Activated CD4-positive, alpha-beta T cell treated with anti-CD3 and anti-CD28 coated beads, Interleukin-2, amount 10 ng/mL, durations not matched to agents 24 days and 14 days (primary cell): ENCODE measurements at regions not wholly inside any gene's neighbourhood (a gene's known extent, or its start where the extent isn't known, plus 50 kb on each side); places are given as distances from the start of the nearest gene placed in this dataset.

Experiments
- DNase-seq: peaks from one replicate; pipeline ENCODE4 v3.0.0; 2022
- H3K27ac Mint-ChIP-seq: one replicate; pipeline ENCODE4 v1.8.0; 2022; ENCODE audit warnings: mild to moderate bottlenecking, mixed read lengths
- H3K27me3 Mint-ChIP-seq: one replicate; pipeline ENCODE4 v1.8.0; 2022; ENCODE audit warnings: mixed read lengths
- H3K36me3 Mint-ChIP-seq: one replicate; pipeline ENCODE4 v1.8.0; 2022; ENCODE audit warnings: low read depth, mild to moderate bottlenecking, mixed read lengths
- H3K4me1 Mint-ChIP-seq: one replicate; pipeline ENCODE4 v1.8.0; 2021; ENCODE audit warnings: mixed read lengths
- H3K4me3 Mint-ChIP-seq: one replicate; pipeline ENCODE4 v1.8.0; 2022; ENCODE audit warnings: mild to moderate bottlenecking, moderate library complexity, mixed read lengths
- H3K9me3 Mint-ChIP-seq: one replicate; pipeline ENCODE4 v1.8.0; 2021; ENCODE audit warnings: mixed read lengths
- intact Hi-C: fragments of 100-400 bp; cut with micrococcal nuclease; formaldehyde crosslinking; loops from one replicate; pipeline ENCODE4 v1.15.1; 2023

DNA sequence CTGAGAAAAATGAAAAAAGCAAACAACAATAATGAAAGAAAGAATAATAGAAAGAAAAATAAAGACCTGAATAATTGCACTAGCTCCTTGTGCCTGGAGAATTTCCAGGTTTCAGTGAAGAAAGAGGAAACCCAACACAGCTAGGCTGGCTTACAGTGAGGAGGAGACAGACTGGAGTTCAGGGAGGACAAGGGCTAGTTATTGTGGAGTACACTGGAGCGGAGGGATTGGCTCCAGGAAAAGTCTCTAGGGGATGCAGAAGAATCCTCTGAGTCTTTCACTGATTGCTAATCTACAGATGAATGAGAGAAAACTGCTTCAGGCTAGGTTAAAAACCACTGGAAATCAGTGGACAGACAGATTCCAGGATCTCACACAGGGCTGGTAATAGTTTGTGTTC, 163.6 kb upstream of the RBMS1 start:
- intact Hi-C loops = no loop called here
- no peak overlapping the region for H3K4me3 Mint-ChIP-seq
- H3K36me3 Mint-ChIP-seq = no peaks in the 10 kb centered on the region
- peak; percentile 44 for DNase-seq
- no peaks in the 10 kb centered on the region for H3K9me3 Mint-ChIP-seq
- H3K27me3 Mint-ChIP-seq = peaks cover 35% of the 10 kb centered on the region
- H3K27ac Mint-ChIP-seq = no peak overlapping the region
- H3K4me1 Mint-ChIP-seq = peaks cover 10% of the 10 kb centered on the region

DNA sequence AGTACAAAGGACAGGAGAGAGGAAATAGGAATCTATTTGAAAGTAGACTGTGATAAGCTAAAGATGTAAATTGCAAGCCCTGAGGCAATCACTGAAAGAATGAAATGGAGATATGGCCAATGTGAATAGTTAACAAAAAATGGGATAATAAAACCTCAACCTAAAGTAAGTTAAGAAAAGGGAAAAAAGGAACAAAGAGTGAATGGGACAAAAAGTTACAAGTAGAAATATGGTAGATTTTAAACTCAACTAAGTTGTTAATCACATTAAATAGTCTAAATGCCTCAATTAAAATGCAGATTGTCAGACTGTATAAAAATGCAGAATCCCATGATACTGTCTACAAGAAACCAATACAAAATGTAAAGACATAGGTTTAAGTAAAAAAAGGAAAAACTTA, 165.2 kb upstream of the RBMS1 start:
- intact Hi-C loops = no loop called here
- Mint-ChIP-seq H3K27ac (no peak overlapping the region), H3K4me1 (no peaks in the 10 kb centered on the region), H3K27me3 (peaks cover 35% of the 10 kb centered on the region), H3K4me3 (no peak overlapping the region), H3K36me3 (no peaks in the 10 kb centered on the region), H3K9me3 (no peaks in the 10 kb centered on the region)
- no peak for DNase-seq

DNA sequence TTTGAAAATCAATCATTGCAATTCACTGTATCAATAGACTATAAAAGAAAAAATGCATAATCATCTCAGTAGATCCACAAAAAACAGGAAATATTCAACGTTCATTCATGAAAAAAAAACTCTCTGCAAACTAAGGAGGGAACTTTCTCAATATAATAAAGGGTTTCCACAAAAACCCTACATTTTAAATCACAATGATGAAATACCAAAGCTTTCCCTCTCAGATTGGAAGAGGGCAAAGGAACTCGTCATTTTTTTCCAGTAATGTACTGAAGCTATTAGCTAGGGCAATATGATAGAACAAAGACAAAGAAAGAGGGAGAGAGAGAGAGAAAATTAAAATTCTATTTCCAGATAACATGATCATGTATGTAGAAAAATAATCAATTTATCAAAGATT, 167.1 kb upstream of the RBMS1 start:
- Mint-ChIP-seq H3K4me1 (peaks cover 3% of the 10 kb centered on the region), H3K9me3 (no peaks in the 10 kb centered on the region), H3K27ac (no peak overlapping the region), H3K4me3 (no peak overlapping the region), H3K27me3 (peaks cover 32% of the 10 kb centered on the region), H3K36me3 (no peaks in the 10 kb centered on the region)
- intact Hi-C loops = no loop called here
- no peak for DNase-seq

DNA sequence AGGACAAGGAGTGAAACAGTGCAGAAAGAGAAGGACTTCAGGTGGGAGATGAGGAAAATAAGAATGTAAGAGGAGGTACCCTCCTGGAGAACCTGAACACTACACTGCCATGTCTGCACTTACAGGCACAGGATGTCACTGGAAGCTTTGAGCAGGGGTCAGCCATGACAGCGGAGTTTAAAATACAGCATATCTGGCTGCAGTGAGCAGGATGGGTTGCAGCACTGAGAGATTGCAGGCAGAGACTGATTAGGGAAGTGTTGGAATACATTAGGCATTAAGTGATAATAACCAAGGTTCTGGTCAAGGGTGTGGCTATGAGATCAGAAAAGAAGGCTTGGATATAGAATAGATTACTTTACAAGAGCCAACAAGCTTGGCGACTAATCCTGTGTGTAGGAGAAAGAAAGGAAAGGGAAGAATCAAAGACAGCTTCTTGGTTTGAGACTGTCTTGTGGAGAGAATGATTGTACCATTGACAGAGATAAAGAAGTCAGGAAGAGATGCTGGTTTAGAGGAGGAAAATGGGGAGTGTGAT, 171.1 kb upstream of the RBMS1 start:
- peaks cover 20% of the 10 kb centered on the region for H3K4me1 Mint-ChIP-seq
- H3K9me3 Mint-ChIP-seq = no peaks in the 10 kb centered on the region
- intact Hi-C loops = loop anchor here (5.0 kb wide), 1 partner anchor 147 kb away; no protein-coding TSS in a partner anchor
- DNase-seq = peak; percentile 46
- H3K4me3 Mint-ChIP-seq = no peak overlapping the region
- peaks cover 5% of the 10 kb centered on the region for H3K27me3 Mint-ChIP-seq
- H3K36me3 Mint-ChIP-seq = no peaks in the 10 kb centered on the region
- no peak overlapping the region for H3K27ac Mint-ChIP-seq

DNA sequence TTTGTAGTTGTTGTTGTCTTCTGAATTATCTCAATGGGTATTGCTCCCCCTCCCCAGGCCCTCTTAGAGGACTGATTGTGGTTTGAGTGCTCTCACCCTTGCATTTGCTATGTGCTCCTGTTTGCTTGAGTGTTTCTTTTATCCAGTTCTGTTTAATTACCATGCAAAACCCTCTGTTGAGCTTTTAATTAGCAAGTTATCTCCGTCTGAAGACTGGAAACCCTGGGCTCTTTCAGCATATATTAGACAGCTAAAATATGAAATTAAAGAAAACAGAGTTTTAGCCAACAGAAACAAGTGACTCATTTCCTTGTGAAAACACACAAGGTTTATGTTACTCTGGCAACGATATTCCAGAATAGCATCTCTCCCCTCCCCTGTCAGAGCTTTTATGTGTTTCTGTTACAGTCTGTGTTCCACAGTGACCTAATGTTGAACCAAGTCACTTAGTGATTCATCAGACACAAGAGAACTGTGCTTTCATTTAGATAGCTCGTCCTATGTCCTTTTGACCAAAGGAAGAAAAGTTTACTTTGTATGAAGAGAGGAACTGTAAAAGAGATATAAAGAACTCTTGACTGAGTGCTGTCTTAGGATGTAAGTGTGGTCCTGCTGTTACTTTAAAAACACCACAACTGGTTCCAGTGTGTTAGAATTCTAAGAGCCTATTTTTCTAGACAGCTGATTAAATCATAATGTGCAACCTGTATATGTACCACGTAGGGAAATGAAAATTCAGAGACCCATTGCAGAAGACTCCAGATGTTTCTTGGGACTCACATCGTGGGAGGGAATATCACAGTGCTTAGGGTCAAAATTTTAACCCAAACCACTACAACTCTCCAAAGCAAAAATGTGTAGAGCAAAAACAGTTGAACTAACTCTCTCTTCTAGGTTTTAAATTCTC, 172.8 kb upstream of the RBMS1 start:
- intact Hi-C loops = loop anchor here (1.0 to 5.0 kb wide), 3 partner anchors 14 to 149 kb away; no protein-coding TSS in a partner anchor
- DNase-seq = peak; percentile 67
- H3K27ac Mint-ChIP-seq = peak overlapping the region; percentile 45
- H3K27me3 Mint-ChIP-seq = no peaks in the 10 kb centered on the region
- H3K4me3 Mint-ChIP-seq = peak overlapping the region; percentile 53
- no peaks in the 10 kb centered on the region for H3K9me3 Mint-ChIP-seq
- H3K4me1 Mint-ChIP-seq = peaks cover 20% of the 10 kb centered on the region
- no peaks in the 10 kb centered on the region for H3K36me3 Mint-ChIP-seq

DNA sequence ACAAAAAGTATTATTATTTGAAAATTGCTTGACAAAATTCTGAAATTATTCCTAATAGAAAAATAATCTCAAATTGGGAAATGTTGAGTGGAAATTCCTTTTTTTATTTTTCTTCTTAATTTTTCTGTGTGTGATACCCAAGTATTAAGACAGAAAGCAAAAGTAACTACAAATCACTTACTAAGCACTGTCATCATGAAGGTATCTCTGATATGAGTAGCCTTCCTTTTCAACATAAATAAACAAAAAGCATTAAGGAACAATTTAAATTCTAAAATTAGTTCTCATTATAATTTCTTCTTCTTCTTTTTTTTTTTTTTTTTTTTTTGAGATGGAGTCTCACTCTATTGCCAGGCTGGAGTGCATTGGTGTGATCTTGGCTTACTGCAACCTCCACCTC, 174.2 kb upstream of the RBMS1 start:
- Mint-ChIP-seq H3K9me3 (no peaks in the 10 kb centered on the region), H3K4me1 (peaks cover 20% of the 10 kb centered on the region), H3K27me3 (peaks cover 1% of the 10 kb centered on the region), H3K36me3 (no peaks in the 10 kb centered on the region), H3K27ac (no peak overlapping the region), H3K4me3 (no peak overlapping the region)
- intact Hi-C loops = loop anchor here (5.0 kb wide), 1 partner anchor 151 kb away; no protein-coding TSS in a partner anchor
- no peak for DNase-seq

DNA sequence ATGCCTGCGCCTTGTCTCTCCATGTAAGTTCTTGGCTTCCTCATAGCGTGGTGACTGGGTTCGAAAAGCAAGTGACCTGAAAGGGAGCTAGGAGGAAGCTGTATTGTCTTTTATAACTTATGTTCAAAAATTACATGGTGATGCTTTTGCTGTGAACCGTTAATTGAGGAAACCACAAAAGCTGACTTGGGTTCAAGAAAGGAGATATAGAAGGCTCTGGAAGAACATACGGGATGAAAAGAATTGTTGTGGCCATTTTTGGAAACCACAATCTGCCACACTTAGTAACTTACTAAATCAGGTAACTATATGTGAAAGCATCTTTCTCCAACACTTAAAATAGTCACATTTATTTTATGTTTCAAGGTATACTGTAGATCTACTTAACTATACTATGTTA, 177.0 kb upstream of the RBMS1 start:
- H3K4me1 Mint-ChIP-seq = peaks cover 19% of the 10 kb centered on the region
- H3K27me3 Mint-ChIP-seq = peaks cover 4% of the 10 kb centered on the region
- intact Hi-C loops = no loop called here
- no peak overlapping the region for H3K27ac Mint-ChIP-seq
- DNase-seq = no peak
- no peaks in the 10 kb centered on the region for H3K36me3 Mint-ChIP-seq
- no peaks in the 10 kb centered on the region for H3K9me3 Mint-ChIP-seq
- H3K4me3 Mint-ChIP-seq = no peak overlapping the region

DNA sequence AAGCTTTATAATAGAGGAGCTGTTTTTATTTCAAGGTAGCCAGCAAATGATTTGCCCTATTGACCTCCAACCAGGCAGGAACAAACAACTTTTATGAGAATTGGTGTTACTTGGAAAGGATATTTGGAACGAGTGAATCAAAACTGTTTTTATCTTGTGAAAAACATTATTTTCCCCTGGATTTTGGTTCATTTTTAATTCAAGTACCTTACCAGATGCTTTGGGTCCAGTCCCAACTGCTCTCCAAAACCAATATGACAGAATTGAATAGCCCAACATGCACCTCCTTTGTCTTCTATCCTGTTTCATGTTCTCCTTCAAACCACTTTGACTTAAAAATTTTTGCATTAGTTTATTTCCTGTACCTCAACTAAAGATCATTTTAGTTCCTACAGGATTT, 178.6 kb upstream of the RBMS1 start:
- Mint-ChIP-seq H3K4me1 (peaks cover 3% of the 10 kb centered on the region), H3K27me3 (peaks cover 5% of the 10 kb centered on the region), H3K36me3 (no peaks in the 10 kb centered on the region), H3K4me3 (no peak overlapping the region), H3K9me3 (no peaks in the 10 kb centered on the region), H3K27ac (no peak overlapping the region)
- intact Hi-C loops = no loop called here
- no peak for DNase-seq

DNA sequence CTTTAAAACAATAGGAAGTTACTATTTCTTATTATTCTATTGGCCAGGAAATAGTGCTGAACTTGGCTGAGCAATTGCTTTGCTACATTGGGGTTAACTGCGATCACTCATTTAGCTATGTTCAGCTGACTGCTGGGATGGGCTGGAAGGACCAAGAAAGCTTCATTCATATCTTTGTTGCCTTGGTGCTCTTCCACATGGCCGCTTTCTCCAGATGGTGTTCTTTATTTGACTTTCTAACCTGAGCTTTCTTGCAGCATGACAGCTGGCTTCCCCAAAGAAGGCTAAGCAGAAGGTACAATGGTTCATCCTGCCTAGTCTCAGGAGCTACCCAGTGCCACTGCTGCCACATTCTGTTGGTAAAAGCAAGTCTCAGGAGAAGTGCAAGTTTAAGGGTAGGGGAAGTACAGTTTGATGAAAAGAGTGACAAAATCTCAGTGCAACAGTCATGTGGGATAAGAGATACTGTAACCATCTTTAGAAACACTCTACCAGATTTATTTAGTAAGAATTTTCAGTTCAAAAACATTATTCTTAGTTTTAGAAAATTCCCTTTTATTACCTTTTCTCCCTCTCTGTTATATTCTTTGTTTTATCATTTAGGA, 180.6 kb upstream of the RBMS1 start:
- no peaks in the 10 kb centered on the region for H3K9me3 Mint-ChIP-seq
- no peak overlapping the region for H3K4me3 Mint-ChIP-seq
- H3K36me3 Mint-ChIP-seq = no peaks in the 10 kb centered on the region
- no peak for DNase-seq
- H3K4me1 Mint-ChIP-seq = no peaks in the 10 kb centered on the region
- no peak overlapping the region for H3K27ac Mint-ChIP-seq
- H3K27me3 Mint-ChIP-seq = peaks cover 5% of the 10 kb centered on the region
- intact Hi-C loops = no loop called here

DNA sequence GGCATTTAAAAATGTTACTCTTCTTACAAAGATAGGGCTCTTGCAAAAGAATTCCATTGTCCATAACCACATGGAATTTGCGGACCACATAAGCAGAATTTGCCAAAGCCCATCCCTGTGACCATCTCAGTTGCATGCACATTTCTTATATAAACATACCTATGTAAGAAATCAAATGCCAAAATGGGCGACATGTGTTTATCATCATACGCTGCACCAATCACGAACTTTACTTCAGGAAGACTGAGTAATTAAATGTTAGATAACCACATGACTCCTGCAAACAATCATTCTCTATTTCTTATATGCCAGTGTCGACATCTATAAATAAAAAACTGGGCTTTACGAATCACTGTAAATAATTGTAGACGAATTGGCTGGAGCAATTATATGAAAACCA, 186.1 kb upstream of the RBMS1 start:
- Mint-ChIP-seq H3K9me3 (peaks cover 14% of the 10 kb centered on the region), H3K4me1 (no peaks in the 10 kb centered on the region), H3K4me3 (no peak overlapping the region), H3K27me3 (peaks cover 9% of the 10 kb centered on the region), H3K36me3 (no peaks in the 10 kb centered on the region), H3K27ac (no peak overlapping the region)
- no peak for DNase-seq
- intact Hi-C loops = no loop called here

DNA sequence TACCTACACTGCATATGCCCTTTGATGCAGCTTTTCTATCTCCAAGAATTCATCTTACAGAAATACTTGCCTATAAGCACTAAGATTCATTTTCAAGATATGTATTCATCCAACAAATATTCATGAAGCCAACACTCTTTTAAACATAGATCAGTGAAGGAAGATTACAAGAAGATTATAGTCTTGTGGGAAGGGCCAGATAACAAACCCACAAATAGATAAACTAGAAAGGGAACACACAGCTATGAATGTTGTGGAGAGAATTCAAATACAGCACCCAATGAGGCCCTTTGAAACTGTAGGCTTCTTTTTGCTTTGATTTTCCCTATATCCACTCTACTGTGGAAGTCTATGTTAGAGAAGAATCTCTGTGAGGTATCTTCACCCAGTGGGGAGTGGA, 186.7 kb upstream of the RBMS1 start:
- Mint-ChIP-seq H3K27me3 (peaks cover 9% of the 10 kb centered on the region), H3K4me3 (no peak overlapping the region), H3K36me3 (no peaks in the 10 kb centered on the region), H3K4me1 (no peaks in the 10 kb centered on the region), H3K9me3 (peaks cover 14% of the 10 kb centered on the region), H3K27ac (no peak overlapping the region)
- intact Hi-C loops = no loop called here
- no peak for DNase-seq

DNA sequence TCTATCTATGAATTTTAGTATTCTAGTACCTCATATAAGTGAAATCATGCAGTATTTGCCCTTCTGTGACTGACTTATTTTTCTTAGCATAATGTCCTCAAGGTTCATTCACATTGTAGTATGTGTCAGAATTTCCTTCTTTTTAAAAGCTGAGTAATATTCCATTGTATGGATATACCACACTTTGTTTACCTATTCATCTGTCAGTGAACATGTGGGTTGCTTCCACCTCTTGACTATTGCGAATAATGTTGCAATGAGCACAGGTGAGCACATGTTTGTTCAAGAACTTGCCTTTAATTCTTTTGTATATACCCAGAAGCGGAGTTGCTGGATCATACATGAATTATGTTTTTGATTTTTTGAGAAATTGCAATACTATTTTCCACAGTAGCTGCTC, 187.4 kb upstream of the RBMS1 start:
- DNase-seq = no peak
- Mint-ChIP-seq H3K36me3 (no peaks in the 10 kb centered on the region), H3K27me3 (peaks cover 9% of the 10 kb centered on the region), H3K4me1 (no peaks in the 10 kb centered on the region), H3K9me3 (peaks cover 14% of the 10 kb centered on the region), H3K27ac (no peak overlapping the region), H3K4me3 (no peak overlapping the region)
- intact Hi-C loops = no loop called here

DNA sequence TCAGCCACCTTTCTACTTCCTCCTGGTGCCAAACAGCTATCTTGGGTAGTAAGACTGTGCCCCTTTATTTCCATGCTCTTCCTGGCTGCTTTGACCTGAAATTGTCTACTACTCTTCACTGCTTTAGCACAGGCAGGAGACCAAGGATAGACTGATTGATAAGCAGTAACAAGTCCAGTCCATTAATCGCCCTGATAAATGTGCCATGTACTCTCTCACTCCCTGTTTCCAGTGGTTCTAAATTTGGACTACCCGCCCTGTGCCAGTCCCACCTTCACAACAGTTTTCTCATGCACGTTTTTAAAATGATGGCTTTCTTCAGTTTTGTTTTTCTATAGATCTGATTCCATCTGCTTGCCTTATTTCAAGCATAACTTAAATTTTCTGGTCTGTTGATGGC, 189.6 kb upstream of the RBMS1 start:
- Mint-ChIP-seq H3K36me3 (no peaks in the 10 kb centered on the region), H3K4me1 (no peaks in the 10 kb centered on the region), H3K27me3 (peaks cover 7% of the 10 kb centered on the region), H3K4me3 (no peak overlapping the region), H3K9me3 (peaks cover 14% of the 10 kb centered on the region), H3K27ac (no peak overlapping the region)
- no peak for DNase-seq
- intact Hi-C loops = no loop called here

DNA sequence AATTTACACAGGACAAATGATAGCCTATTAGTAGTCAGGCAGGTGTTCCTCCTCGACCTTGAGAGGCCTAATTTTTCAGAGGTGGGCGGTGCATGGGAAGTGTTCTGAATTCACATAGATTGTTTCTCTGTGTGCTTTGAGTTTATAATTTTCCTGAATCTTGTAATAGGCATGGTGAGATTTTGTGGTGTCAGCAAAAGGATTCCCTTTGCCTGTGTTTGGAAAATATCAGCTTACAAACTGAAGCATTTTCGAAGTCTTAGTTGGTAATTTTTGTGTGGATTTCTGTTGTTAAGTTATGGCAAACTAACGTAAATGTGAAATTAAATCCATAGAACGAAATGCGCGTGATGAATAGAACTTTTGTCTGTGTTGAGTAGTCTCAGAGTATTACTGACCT, 194.0 kb upstream of the RBMS1 start:
- no peak overlapping the region for H3K27ac Mint-ChIP-seq
- H3K4me1 Mint-ChIP-seq = no peaks in the 10 kb centered on the region
- peaks cover 6% of the 10 kb centered on the region for H3K9me3 Mint-ChIP-seq
- intact Hi-C loops = no loop called here
- H3K4me3 Mint-ChIP-seq = no peak overlapping the region
- DNase-seq = peak; percentile 13
- no peaks in the 10 kb centered on the region for H3K36me3 Mint-ChIP-seq
- H3K27me3 Mint-ChIP-seq = peaks cover 7% of the 10 kb centered on the region
